HepG2 (cell line): ENCODE measurements at regions not wholly inside any gene's neighbourhood (a gene's known extent, or its start where the extent isn't known, plus 50 kb on each side); places are given as distances from the start of the nearest gene placed in this dataset.

Source experiments
- ATAC-seq: fragments of 200-7000 bp; cut with Tn5 transposase; 3 replicates; pipeline ENCODE4 v1.9.1; 2020; ENCODE audit warnings: mild to moderate bottlenecking, moderate library complexity
- BruUV-seq: library from RNA; stranded (reverse); fragments of 400-500 nt; replicated peaks from 2 replicates; lab custom pipeline; 2021; lab: Mats Ljungman, UMichigan
- CTCF ChIA-PET: fragments of 300-600 bp; formaldehyde crosslinking; extraction: SDS; loops from one replicate; lab custom pipeline; 2021; ENCODE audit warnings: low total read pairs, inconsistent platforms, low intra/inter-chr PET ratio; lab: Yijun Ruan, JAX
- POLR2A ChIA-PET: fragments of 350-600 bp; sonication (Branson Sonifier 250); formaldehyde crosslinking; loops from one replicate; lab custom pipeline; 2020; ENCODE audit warnings: antibody characterized with exemption, inconsistent platforms; lab: Yijun Ruan, JAX
- DNase-seq: peaks from one replicate; pipeline ENCODE4 v3.0.0-alpha.2; 2015; ENCODE audit warnings: low spot score
- FAIRE-seq: peaks from 3 replicates; lab custom pipeline; 2011; peaks lifted over from hg19 to GRCh38; lab: Jason Lieb, UNC
- H2AFZ ChIP-seq: one replicate; pipeline ENCODE4 v1.6.1; 2011; ENCODE audit warnings: low read length, inconsistent platforms
- H3K27ac ChIP-seq: fragments of 300-600 bp; 3 replicates; pipeline ENCODE4 v1.8.0; 2011; ENCODE audit warnings: mixed run types, mild to moderate bottlenecking, mixed read lengths, low read length, inconsistent platforms; ENCODE audit not compliant: insufficient read depth; ENCODE audit errors: extremely low read length
- H3K27me3 ChIP-seq, 2 experiments: fragments of 200-600 bp in 1 of 2; 2 replicates in 1 of 2; 3 replicates in 1 of 2; pipeline versions ENCODE4 v1.6.0 to v1.8.0; 2011; ENCODE audit warnings: low read length in 2 of 2, mild to moderate bottlenecking in 2 of 2, moderate library complexity in 2 of 2, inconsistent platforms in 1 of 2; ENCODE audit not compliant: insufficient read depth in 2 of 2, control insufficient read depth in 1 of 2
- H3K36me3 ChIP-seq, 2 experiments: fragments of 200-600 bp in 1 of 2; replicated peaks in 1 of 2; 2 replicates in 1 of 2; 3 replicates in 1 of 2; pipeline versions ENCODE4 v1.5.1 to v1.8.0; 2011; ENCODE audit warnings: low read length in 2 of 2, inconsistent platforms in 1 of 2; ENCODE audit not compliant: insufficient read depth in 2 of 2, control insufficient read depth in 1 of 2
- H3K4me1 ChIP-seq: 2 replicates; pipeline ENCODE4 v1.5.1; 2012; ENCODE audit warnings: low read length, inconsistent platforms; ENCODE audit not compliant: insufficient read depth
- H3K4me2 ChIP-seq: 2 replicates; pipeline ENCODE4 v1.6.0; 2011; ENCODE audit warnings: low read depth, low read length, inconsistent platforms
- H3K4me3 ChIP-seq, 3 experiments: fragments of 200-600 bp in 1 of 3; sonication (generic), shearing (Covaris generic) in 1 of 3; replicated peaks in 1 of 3; 2 replicates each; pipeline ENCODE4 v1.5.1; 2011 to 2016; ENCODE audit warnings: low read length in 3 of 3, inconsistent platforms in 2 of 3, low read depth in 2 of 3, mild to moderate bottlenecking in 2 of 3, control low read depth in 1 of 3, mixed read lengths in 1 of 3; ENCODE audit not compliant: insufficient read depth in 1 of 3
- H3K79me2 ChIP-seq: one replicate; pipeline ENCODE4 v1.6.1; 2011; ENCODE audit warnings: low read length, inconsistent platforms; ENCODE audit not compliant: insufficient read depth
- H3K9ac ChIP-seq: 2 replicates; pipeline ENCODE4 v1.6.0; 2011; ENCODE audit warnings: mild to moderate bottlenecking, low read depth, low read length, inconsistent platforms; ENCODE audit not compliant: insufficient read depth
- H3K9me3 ChIP-seq: 2 replicates; pipeline ENCODE4 v1.5.1; 2012; ENCODE audit warnings: mild to moderate bottlenecking, low read length
- H4K20me1 ChIP-seq: 2 replicates; pipeline ENCODE4 v1.6.0; 2011; ENCODE audit warnings: inconsistent platforms, mild to moderate bottlenecking, low read length, moderate library complexity; ENCODE audit not compliant: insufficient read depth
- ARNTL ChIP-seq: sonication (generic); formaldehyde crosslinking; IDR thresholded peaks from 2 replicates; pipeline ENCODE4 v1.4.0; 2020; ENCODE audit warnings: mild to moderate bottlenecking, missing genetic modification reagents
- HHEX ChIP-seq: IDR thresholded peaks from 2 replicates; pipeline ENCODE4 v1.6.1; 2016; ENCODE audit warnings: control low read depth
- ZBTB20 ChIP-seq: sonication (generic); formaldehyde crosslinking; IDR thresholded peaks from 2 replicates; pipeline ENCODE4 v1.8.1; 2023; ENCODE audit warnings: missing genetic modification reagents, low read depth, mild to moderate bottlenecking, borderline replicate concordance
- ZNF24 ChIP-seq: fragments of 450-650 bp; IDR thresholded peaks from 2 replicates; pipeline ENCODE4 v1.6.1; 2017; ENCODE audit warnings: antibody characterized with exemption, mild to moderate bottlenecking
- ZNF274 ChIP-seq: sonication (generic); formaldehyde crosslinking; IDR thresholded peaks from 2 replicates; pipeline ENCODE4 v1.5.1; 2020; ENCODE audit warnings: mild to moderate bottlenecking, missing genetic modification reagents
- ZNF430 ChIP-seq: sonication (generic); formaldehyde crosslinking; IDR thresholded peaks from 2 replicates; pipeline ENCODE4 v1.9.0; 2021; ENCODE audit warnings: mild to moderate bottlenecking, missing genetic modification reagents
- ZNF614 ChIP-seq: IDR thresholded peaks from 2 replicates; pipeline ENCODE4 v1.6.1; 2018; ENCODE audit warnings: missing biosample characterization, missing genetic modification reagents, inconsistent platforms, borderline replicate concordance
- ZNF672 ChIP-seq: sonication (generic); formaldehyde crosslinking; IDR thresholded peaks from 2 replicates; pipeline ENCODE4 v1.8.1; 2022; ENCODE audit warnings: missing genetic modification reagents
- WGBS: methylation state at CpG from one replicate; pipeline ENCODE4 v1.1.6; 2017; ENCODE audit warnings: low lambda C conversion rate; 5-methylcytosine and 5-hydroxymethylcytosine counted together
- in situ Hi-C: cut with HindIII; loops from 2 replicates; pipeline ENCODE4 v1.10.0; 2017; ENCODE audit warnings: low pct_unique_long_range_greater_than_20kb; ENCODE audit not compliant: extremely low pct_ligation_motif_present
- intact Hi-C: fragments of 100-400 bp; cut with micrococcal nuclease; formaldehyde crosslinking; loops from one replicate; pipeline ENCODE4 v1.10.0; 2022; ENCODE audit not compliant: unreplicated experiment
- TF ChIP-seq, protein P1 (sequence below): sonication (generic); formaldehyde crosslinking; IDR thresholded peaks from 2 replicates; pipeline ENCODE4 v1.4.0; 2020; ENCODE audit warnings: missing genetic modification reagents
- TF ChIP-seq, protein P2 (sequence below): sonication (generic); formaldehyde crosslinking; IDR thresholded peaks from 2 replicates; pipeline ENCODE4 v1.4.0; 2020; ENCODE audit warnings: missing genetic modification reagents
- TF ChIP-seq, protein P3 (sequence below): sonication (generic); formaldehyde crosslinking; IDR thresholded peaks from 2 replicates; pipeline ENCODE4 v1.5.0; 2020; ENCODE audit warnings: missing genetic modification reagents

- TF ChIP-seq, protein P1, sequence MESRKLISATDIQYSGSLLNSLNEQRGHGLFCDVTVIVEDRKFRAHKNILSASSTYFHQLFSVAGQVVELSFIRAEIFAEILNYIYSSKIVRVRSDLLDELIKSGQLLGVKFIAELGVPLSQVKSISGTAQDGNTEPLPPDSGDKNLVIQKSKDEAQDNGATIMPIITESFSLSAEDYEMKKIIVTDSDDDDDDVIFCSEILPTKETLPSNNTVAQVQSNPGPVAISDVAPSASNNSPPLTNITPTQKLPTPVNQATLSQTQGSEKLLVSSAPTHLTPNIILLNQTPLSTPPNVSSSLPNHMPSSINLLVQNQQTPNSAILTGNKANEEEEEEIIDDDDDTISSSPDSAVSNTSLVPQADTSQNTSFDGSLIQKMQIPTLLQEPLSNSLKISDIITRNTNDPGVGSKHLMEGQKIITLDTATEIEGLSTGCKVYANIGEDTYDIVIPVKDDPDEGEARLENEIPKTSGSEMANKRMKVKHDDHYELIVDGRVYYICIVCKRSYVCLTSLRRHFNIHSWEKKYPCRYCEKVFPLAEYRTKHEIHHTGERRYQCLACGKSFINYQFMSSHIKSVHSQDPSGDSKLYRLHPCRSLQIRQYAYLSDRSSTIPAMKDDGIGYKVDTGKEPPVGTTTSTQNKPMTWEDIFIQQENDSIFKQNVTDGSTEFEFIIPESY (CRISPR knock-in tag): no peak
- TF ChIP-seq ZNF430 (CRISPR knock-in tag): no peak
- TF ChIP-seq, protein P2, sequence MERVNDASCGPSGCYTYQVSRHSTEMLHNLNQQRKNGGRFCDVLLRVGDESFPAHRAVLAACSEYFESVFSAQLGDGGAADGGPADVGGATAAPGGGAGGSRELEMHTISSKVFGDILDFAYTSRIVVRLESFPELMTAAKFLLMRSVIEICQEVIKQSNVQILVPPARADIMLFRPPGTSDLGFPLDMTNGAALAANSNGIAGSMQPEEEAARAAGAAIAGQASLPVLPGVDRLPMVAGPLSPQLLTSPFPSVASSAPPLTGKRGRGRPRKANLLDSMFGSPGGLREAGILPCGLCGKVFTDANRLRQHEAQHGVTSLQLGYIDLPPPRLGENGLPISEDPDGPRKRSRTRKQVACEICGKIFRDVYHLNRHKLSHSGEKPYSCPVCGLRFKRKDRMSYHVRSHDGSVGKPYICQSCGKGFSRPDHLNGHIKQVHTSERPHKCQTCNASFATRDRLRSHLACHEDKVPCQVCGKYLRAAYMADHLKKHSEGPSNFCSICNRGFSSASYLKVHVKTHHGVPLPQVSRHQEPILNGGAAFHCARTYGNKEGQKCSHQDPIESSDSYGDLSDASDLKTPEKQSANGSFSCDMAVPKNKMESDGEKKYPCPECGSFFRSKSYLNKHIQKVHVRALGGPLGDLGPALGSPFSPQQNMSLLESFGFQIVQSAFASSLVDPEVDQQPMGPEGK (CRISPR knock-in tag): no peak
- TF ChIP-seq ZNF614 (CRISPR knock-in tag): no peak
These were observed 439.3 kb upstream of the MAP2 start (continued) for GRCh38 chr2:208984376-208985090.

DNA sequence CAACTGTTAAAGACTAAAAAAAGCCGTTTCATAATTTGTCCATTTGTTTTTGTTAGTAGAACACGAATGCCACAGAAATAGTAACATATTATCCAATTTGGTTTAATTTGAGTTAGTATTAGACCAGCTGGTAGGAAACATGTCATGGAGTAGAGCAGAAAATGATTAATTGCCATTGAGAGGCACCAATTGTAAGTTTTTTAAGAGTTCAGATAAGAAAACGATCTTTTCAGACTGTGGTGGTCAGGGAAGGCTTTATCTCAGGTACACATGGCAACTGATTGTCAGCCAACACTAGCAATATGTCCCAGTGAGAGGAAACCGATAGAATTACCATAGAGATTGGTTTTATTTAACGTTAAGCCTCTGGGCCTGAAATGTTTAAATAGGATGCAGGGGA lies 438.2 kb upstream of the MAP2 start:
- ChIA-PET CTCF (no interaction called here), POLR2A (no interaction called here)
- FAIRE-seq (no peak), DNase-seq (no peak), ATAC-seq (no peak)
- Histone ChIP-seq H3K27ac (no peak overlapping the region), H4K20me1 (no peaks in the 10 kb centered on the region), H3K9ac (no peak overlapping the region), H3K79me2 (no peaks in the 10 kb centered on the region), H2AFZ (no peak overlapping the region), H3K36me3 (no peaks in the 10 kb centered on the region), H3K27me3 (no peaks in the 10 kb centered on the region), H3K4me3 (no peak overlapping the region), H3K4me2 (no peak overlapping the region), H3K4me1 (no peaks in the 10 kb centered on the region), H3K9me3 (no peaks in the 10 kb centered on the region)
- WGBS: 1% methylated on average over 5 of the region's 5 CpGs
- TF ChIP-seq, protein P3, sequence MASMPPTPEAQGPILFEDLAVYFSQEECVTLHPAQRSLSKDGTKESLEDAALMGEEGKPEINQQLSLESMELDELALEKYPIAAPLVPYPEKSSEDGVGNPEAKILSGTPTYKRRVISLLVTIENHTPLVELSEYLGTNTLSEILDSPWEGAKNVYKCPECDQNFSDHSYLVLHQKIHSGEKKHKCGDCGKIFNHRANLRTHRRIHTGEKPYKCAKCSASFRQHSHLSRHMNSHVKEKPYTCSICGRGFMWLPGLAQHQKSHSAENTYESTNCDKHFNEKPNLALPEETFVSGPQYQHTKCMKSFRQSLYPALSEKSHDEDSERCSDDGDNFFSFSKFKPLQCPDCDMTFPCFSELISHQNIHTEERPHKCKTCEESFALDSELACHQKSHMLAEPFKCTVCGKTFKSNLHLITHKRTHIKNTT (CRISPR knock-in tag): no peak
- TF ChIP-seq HHEX (CRISPR knock-in tag) (no peak), ZBTB20 (no peak), ZNF274 (no peak), ARNTL (CRISPR knock-in tag) (no peak), ZNF24 (no peak), ZNF672 (CRISPR knock-in tag) (no peak)
- BruUV-seq: no TSS peak
- intact Hi-C loops (no loop called here), in situ Hi-C loops (no loop called here)
